ENCODE measurements at regions not wholly inside any gene's neighbourhood (a gene's known extent, or its start where the extent isn't known, plus 50 kb on each side); places are given as distances from the start of the nearest gene placed in this dataset.

- Histone ChIP-seq H3K4me1 (no peaks in the 10 kb centered on the region), H3K36me3 (no peaks in the 10 kb centered on the region), H3K27ac (no peak overlapping the region), H3K27me3 (peaks cover 0 to 5% of the 10 kb centered on the region in 2 donors), H3K4me3 (no peak overlapping the region), H3K9me3 (no peaks in the 10 kb centered on the region)
- peak in 1 of 2 donors; percentile 15 for DNase-seq (ENCODE audit: low spot score in 2 of 2)
- 20 to 27% methylated on average over 18 of the region's 18 CpGs for WGBS, 2 donors
- TF ChIP-seq EP300 (IDR thresholded peaks at IDR 0.05) = no peak
- TF ChIP-seq, protein P1, sequence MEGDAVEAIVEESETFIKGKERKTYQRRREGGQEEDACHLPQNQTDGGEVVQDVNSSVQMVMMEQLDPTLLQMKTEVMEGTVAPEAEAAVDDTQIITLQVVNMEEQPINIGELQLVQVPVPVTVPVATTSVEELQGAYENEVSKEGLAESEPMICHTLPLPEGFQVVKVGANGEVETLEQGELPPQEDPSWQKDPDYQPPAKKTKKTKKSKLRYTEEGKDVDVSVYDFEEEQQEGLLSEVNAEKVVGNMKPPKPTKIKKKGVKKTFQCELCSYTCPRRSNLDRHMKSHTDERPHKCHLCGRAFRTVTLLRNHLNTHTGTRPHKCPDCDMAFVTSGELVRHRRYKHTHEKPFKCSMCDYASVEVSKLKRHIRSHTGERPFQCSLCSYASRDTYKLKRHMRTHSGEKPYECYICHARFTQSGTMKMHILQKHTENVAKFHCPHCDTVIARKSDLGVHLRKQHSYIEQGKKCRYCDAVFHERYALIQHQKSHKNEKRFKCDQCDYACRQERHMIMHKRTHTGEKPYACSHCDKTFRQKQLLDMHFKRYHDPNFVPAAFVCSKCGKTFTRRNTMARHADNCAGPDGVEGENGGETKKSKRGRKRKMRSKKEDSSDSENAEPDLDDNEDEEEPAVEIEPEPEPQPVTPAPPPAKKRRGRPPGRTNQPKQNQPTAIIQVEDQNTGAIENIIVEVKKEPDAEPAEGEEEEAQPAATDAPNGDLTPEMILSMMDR (IDR thresholded peaks at IDR 0.05) = no peak
- TF ChIP-seq POLR2A (IDR thresholded peaks at IDR 0.05) = no peak
Observed at GRCh38 chr17:56699186-56699894, 105.8 kb downstream of the NOG start.

- DNase-seq (ENCODE audit: low spot score in 2 of 2) = no peak
- H3K27ac ChIP-seq = no peak overlapping the region
- no peaks in the 10 kb centered on the region for H3K36me3 ChIP-seq
- TF ChIP-seq EP300 (IDR thresholded peaks at IDR 0.05) (no peak), POLR2A (IDR thresholded peaks at IDR 0.05) (no peak)
- TF ChIP-seq, protein P1 (IDR thresholded peaks at IDR 0.05) = no peak
- whole genome bisulfite sequencing, 2 donors = 67 to 75% methylated on average over 7 of the region's 7 CpGs
- peaks cover 0 to 7% of the 10 kb centered on the region in 2 donors for H3K27me3 ChIP-seq
- no peaks in the 10 kb centered on the region for H3K4me1 ChIP-seq
- H3K9me3 ChIP-seq = no peaks in the 10 kb centered on the region
- H3K4me3 ChIP-seq = no peak overlapping the region
Observed at GRCh38 chr17:56700919-56701420, 107.5 kb downstream of the NOG start.

DNA sequence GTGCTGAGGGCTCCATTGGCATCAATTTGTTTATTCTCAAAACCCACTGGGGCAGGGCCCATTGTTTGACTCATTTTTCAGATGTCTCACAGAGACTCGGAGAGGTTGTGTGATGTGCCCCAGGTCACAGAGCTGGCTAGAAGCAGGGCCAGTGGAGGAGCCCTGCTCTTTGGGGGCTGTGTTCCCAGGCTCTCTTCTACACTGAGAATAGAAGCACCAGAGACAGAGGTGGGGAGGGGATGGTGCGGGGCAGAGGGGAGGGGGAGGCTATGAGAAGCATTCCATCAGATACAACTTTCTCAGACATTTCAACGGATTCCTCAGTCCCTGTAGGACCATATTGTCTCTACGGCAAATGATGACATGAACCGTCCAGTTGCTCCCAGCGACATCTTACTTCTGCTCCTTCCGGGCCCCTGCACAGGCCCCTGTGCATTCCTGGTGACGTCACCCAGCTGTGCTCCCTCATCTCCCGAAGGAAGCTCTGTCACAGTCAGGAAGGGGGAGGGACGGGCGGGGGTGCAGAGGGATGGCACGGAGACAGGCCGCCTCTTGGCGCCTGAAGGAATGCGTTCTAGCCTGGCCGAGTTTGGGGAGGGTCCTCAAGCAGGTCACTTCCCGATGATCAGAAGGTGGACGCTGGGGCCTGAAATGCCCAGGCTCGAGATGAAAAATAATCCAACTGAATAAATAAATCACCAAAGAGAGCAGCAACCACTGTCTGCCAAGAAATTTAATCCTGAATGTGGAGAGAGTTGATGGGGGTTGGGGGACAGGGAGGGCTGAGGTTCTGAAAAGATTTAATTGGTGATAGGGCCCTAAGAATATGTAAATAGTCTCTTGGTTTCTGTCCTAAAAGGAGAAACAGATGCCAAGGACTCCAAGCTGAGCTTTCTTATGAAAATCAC is 114.1 kb downstream of the NOG start:
- no peaks in the 10 kb centered on the region for H3K9me3 ChIP-seq
- 36 to 42% methylated on average over 19 of the region's 19 CpGs for WGBS, 2 donors
- no peak for TF ChIP-seq EP300 (IDR thresholded peaks at IDR 0.05)
- no peaks in the 10 kb centered on the region for H3K4me1 ChIP-seq
- H3K36me3 ChIP-seq = no peaks in the 10 kb centered on the region
- no peak for DNase-seq (ENCODE audit: low spot score in 2 of 2)
- H3K27me3 ChIP-seq = peaks cover 0 to 17% of the 10 kb centered on the region in 2 donors
- H3K27ac ChIP-seq = no peak overlapping the region
- no peak overlapping the region for H3K4me3 ChIP-seq

GRCh38 chr17:56708220-56708558 is 114.7 kb downstream of the NOG start:
- TF ChIP-seq, protein P1 (IDR thresholded peaks at IDR 0.05) = no peak
- TF ChIP-seq EP300 (IDR thresholded peaks at IDR 0.05) (no peak), POLR2A (IDR thresholded peaks at IDR 0.05) (no peak)
- H3K27me3 ChIP-seq = peaks cover 0 to 17% of the 10 kb centered on the region in 2 donors
- H3K36me3 ChIP-seq = no peaks in the 10 kb centered on the region
- H3K4me1 ChIP-seq = no peaks in the 10 kb centered on the region
- H3K9me3 ChIP-seq = no peaks in the 10 kb centered on the region
- no peak overlapping the region for H3K27ac ChIP-seq
- 42 to 50% methylated on average over 1 of the region's 1 CpG for WGBS, 2 donors
- no peak for DNase-seq (ENCODE audit: low spot score in 2 of 2)
- no peak overlapping the region for H3K4me3 ChIP-seq

DNA sequence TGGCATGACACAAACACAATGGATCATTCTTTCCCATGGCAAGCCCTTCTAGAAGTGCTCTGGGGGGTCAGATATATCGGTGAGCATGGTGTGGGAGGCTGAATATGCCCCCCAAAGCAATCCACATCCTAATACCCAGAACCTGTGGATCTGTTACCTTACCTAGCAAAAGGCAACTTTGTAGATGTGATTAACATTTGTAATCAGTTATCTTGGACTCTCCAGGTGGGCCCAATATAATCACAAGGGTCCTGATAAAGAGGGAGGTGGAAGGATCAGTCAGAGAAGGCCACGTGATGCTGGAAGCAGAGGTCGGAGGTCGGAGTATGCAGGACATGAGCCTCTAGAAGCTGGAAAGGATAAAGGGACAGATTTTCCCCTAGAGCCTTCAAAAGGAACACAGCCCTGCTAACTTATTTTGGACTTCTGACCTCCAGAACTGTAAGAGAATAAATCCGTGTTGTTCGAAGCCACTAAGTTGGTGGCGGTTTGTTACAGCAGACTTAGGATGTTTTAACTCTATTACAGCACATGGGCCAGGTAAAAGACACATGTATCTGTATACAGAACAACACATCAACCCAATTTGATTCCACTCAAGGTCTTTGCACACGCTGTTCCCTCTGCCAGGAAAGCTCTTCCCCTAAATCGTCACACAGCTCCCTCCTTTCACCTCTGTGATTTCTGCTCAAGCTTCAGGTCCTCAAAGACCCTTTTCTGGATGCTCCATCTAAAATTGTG is 115.3 kb downstream of the NOG start:
- Histone ChIP-seq H3K36me3 (no peaks in the 10 kb centered on the region), H3K27ac (no peak overlapping the region), H3K4me1 (no peaks in the 10 kb centered on the region), H3K9me3 (no peaks in the 10 kb centered on the region), H3K27me3 (peaks cover 0 to 17% of the 10 kb centered on the region in 2 donors), H3K4me3 (no peak overlapping the region)
- no peak for DNase-seq (ENCODE audit: low spot score in 2 of 2)
- 70 to 78% methylated on average over 9 of the region's 9 CpGs for WGBS, 2 donors
- no peak for TF ChIP-seq POLR2A (IDR thresholded peaks at IDR 0.05)

Data from tibial nerve (tissue), 4 donors.